Neutrophil (primary cell): ENCODE measurements at regions not wholly inside any gene's neighbourhood (a gene's known extent, or its start where the extent isn't known, plus 50 kb on each side); places are given as distances from the start of the nearest gene placed in this dataset.

Experiments
- H3K27ac ChIP-seq: fragments of 200-600 bp; sonication (generic); 2 replicates; pipeline ENCODE4 v1.5.1; 2016; ENCODE audit warnings: mild to moderate bottlenecking, moderate library complexity
- H3K27me3 ChIP-seq: fragments of 200-600 bp; sonication (generic); 2 replicates; pipeline ENCODE4 v1.6.0; 2016; ENCODE audit warnings: mild to moderate bottlenecking
- H3K36me3 ChIP-seq: fragments of 200-600 bp; sonication (generic); 2 replicates; pipeline ENCODE4 v1.5.1; 2017
- H3K4me1 ChIP-seq, 2 experiments: fragments of 200-600 bp in 1 of 2; sonication (generic) in 1 of 2; 1 replicate in 1 of 2; 2 replicates in 1 of 2; pipeline versions ENCODE4 v1.5.1 to v1.6.1; 2013 to 2016; ENCODE audit warnings: low read depth in 1 of 2, low read length in 1 of 2, mild to moderate bottlenecking in 1 of 2, moderate library complexity in 1 of 2; ENCODE audit not compliant: control insufficient read depth in 1 of 2, insufficient read depth in 1 of 2
- H3K4me3 ChIP-seq, 2 experiments: fragments of 200-600 bp in 1 of 2; sonication (generic) in 1 of 2; 1 replicate in 1 of 2; 2 replicates in 1 of 2; pipeline ENCODE4 v1.5.1; 2013 to 2016; ENCODE audit warnings: low read depth in 1 of 2, low read length in 1 of 2, mild to moderate bottlenecking in 1 of 2, moderate library complexity in 1 of 2
- H3K9me3 ChIP-seq: fragments of 200-600 bp; sonication (generic); 2 replicates; pipeline ENCODE4 v1.5.1; 2016
- TF ChIP-seq, protein P1 (sequence below): fragments of 200-600 bp; sonication (generic); IDR thresholded peaks from 2 replicates; pipeline ENCODE4 v1.5.1; 2016; ENCODE audit warnings: antibody characterized with exemption

DNA sequence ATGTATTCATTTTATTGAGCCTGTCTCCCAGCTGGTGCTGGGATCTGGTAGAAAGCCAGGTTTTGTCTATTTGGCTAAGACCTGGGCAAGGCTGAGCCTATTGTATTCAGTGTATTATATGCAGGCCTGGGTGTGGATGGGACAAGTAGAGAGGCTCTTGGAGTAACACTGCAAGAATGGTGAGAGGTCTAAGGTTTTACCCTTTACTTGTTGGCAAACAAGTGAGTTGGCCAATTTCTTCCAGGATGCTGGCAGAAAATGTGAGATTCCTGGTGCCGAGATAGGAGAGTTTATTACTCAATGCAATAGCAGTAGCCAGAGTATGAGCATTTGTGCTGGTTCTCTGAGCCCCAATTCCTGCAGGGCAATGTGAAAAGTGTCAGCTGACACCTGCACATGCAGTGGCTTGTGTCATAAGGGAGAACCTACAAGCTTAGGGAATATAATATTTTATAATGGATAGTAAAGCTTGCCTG is 141.7 kb upstream of the PRLR start:
- H3K27ac ChIP-seq, result no peak overlapping the region
- no peak overlapping the region for H3K4me3 ChIP-seq
- H3K4me1 ChIP-seq, result no peaks in the 10 kb centered on the region
- H3K27me3 ChIP-seq, result no peaks in the 10 kb centered on the region
- no peaks in the 10 kb centered on the region for H3K9me3 ChIP-seq
- H3K36me3 ChIP-seq, result no peaks in the 10 kb centered on the region
- TF ChIP-seq, protein P1, sequence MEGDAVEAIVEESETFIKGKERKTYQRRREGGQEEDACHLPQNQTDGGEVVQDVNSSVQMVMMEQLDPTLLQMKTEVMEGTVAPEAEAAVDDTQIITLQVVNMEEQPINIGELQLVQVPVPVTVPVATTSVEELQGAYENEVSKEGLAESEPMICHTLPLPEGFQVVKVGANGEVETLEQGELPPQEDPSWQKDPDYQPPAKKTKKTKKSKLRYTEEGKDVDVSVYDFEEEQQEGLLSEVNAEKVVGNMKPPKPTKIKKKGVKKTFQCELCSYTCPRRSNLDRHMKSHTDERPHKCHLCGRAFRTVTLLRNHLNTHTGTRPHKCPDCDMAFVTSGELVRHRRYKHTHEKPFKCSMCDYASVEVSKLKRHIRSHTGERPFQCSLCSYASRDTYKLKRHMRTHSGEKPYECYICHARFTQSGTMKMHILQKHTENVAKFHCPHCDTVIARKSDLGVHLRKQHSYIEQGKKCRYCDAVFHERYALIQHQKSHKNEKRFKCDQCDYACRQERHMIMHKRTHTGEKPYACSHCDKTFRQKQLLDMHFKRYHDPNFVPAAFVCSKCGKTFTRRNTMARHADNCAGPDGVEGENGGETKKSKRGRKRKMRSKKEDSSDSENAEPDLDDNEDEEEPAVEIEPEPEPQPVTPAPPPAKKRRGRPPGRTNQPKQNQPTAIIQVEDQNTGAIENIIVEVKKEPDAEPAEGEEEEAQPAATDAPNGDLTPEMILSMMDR, result no peak

DNA sequence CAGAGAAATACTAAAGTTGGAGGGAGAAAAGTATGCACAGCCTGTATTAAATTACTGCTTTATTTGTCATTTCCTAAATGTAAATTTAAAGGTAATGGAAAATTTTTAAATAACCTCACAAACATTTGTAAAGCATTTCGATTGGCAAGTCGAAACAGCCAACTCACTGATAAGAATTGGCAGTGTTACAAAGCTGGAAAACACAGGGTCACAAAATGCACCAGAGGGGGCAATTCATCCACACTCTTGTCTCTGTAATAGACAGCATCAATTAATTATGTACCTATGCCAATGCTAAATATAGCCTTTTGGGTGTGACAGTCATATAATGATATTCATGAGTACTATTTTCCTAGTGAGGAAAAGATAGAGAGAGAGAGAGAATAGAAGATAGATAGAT is 140.6 kb upstream of the PRLR start:
- H3K36me3 ChIP-seq, result no peaks in the 10 kb centered on the region
- H3K9me3 ChIP-seq, result no peaks in the 10 kb centered on the region
- TF ChIP-seq, protein P1, result no peak
- H3K27ac ChIP-seq, result no peak overlapping the region
- H3K4me3 ChIP-seq, result no peak overlapping the region
- H3K27me3 ChIP-seq, result no peaks in the 10 kb centered on the region
- no peaks in the 10 kb centered on the region for H3K4me1 ChIP-seq

DNA sequence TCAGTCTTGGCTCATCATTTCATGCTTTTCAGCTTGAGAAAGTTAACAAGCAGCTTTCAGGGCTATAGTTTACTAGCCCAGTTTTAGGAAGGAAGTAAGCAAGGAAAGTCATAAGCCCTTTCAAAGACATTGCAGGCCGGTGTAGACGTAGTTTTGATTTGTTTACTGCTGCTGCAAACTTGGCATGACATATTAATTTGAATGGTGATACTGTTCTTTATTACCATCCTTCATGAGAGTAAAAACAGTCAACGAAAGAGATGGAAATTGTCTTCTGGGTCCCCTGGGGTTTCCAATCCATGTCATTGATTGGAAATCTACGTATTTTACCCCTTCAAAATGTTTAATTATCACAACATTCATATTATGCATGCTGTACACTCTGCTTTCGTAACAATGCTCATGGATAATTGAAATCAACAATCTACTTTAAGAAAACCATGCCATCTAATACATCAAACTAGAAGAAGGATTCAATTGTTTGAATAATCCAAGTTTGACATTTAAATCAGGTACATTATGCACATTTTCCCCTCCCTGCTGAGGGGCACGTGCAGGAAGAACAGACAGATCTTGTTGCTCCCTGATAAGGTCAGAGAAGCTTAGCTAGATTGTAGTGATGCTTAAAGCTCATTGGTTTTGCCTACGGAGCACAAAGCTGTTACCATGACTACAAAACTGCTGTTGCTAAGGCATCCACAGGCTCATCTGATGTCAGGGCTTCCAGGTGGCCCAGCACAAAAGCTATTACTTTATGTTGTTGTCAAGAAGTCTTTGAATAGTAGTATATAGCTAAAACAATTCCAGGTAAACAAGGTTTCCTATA is 139.9 kb upstream of the PRLR start:
- H3K27ac ChIP-seq, result no peak overlapping the region
- no peaks in the 10 kb centered on the region for H3K27me3 ChIP-seq
- H3K4me1 ChIP-seq, result no peaks in the 10 kb centered on the region
- TF ChIP-seq, protein P1, result no peak
- no peaks in the 10 kb centered on the region for H3K9me3 ChIP-seq
- H3K36me3 ChIP-seq, result no peaks in the 10 kb centered on the region
- H3K4me3 ChIP-seq, result no peak overlapping the region

DNA sequence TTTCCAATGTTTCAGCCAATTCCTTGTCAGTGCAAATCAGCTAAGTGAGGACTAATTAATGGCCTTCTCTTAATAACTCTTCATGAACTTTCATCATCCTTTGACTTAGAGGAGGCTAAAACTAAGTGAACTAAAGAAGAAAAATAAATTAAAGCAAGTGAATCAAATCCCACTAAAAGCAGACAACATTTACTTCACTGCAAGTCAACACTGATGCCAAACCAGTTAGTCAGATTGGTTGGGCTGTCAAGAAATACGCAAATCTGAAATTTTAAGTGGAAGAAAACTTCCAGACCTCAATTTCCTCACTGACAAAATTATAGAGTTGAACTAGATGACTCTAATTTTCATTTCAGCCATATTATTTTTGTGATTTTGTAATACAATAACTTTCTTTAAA is 137.2 kb upstream of the PRLR start:
- Histone ChIP-seq H3K36me3 (no peaks in the 10 kb centered on the region), H3K27ac (no peak overlapping the region), H3K4me3 (no peak overlapping the region), H3K4me1 (no peaks in the 10 kb centered on the region), H3K27me3 (no peaks in the 10 kb centered on the region), H3K9me3 (no peaks in the 10 kb centered on the region)
- TF ChIP-seq, protein P1, result no peak

DNA sequence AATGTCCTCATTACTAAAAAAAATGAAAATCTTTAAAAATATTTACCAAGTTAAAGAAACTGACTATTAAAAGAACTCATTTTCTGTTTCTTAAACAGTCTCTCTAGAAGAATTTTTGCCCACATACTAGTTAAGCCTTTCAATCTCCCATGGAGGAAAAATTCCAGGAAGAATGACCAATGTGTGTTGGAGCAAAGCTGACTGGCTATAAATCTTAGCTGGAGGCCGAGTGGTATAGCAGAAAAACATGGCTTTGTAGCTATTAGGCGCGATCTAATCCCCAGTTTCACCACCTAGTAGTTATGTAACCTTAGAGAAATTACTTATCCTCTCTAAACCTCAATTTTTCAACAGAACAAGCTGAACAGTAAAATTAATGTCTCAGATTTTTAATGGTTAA is 135.5 kb upstream of the PRLR start:
- no peaks in the 10 kb centered on the region for H3K9me3 ChIP-seq
- H3K27ac ChIP-seq, result no peak overlapping the region
- TF ChIP-seq, protein P1, result no peak
- no peaks in the 10 kb centered on the region for H3K36me3 ChIP-seq
- H3K4me3 ChIP-seq, result no peak overlapping the region
- no peaks in the 10 kb centered on the region for H3K27me3 ChIP-seq
- no peaks in the 10 kb centered on the region for H3K4me1 ChIP-seq
